WTC11 (cell line): ENCODE measurements at regions not wholly inside any gene's neighbourhood (a gene's known extent, or its start where the extent isn't known, plus 50 kb on each side); places are given as distances from the start of the nearest gene placed in this dataset.

ENCODE experiments used
- CREB1 ChIP-seq: sonication (generic); formaldehyde crosslinking; IDR thresholded peaks from 2 replicates; pipeline ENCODE4 v1.8.0; 2023; ENCODE audit warnings: mild to moderate bottlenecking, missing genetic modification reagents
- CTCF ChIP-seq: fragments of 200-600 bp; IDR thresholded peaks from 2 replicates; pipeline ENCODE4 v1.8.0; 2022; ENCODE audit warnings: antibody characterized with exemption
- ERG ChIP-seq: fragments of 250-450 bp; sonication (Bioruptor Pico); IDR thresholded peaks from 2 replicates; pipeline ENCODE4 v1.8.0; 2021; ENCODE audit warnings: mild to moderate bottlenecking
- HMGXB4 ChIP-seq: sonication (generic); formaldehyde crosslinking; IDR thresholded peaks from 2 replicates; pipeline ENCODE4 v1.8.1; 2023; ENCODE audit warnings: mild to moderate bottlenecking, moderate library complexity, missing genetic modification reagents
- MAX ChIP-seq: sonication (generic); formaldehyde crosslinking; IDR thresholded peaks from 2 replicates; pipeline ENCODE4 v1.8.0; 2022; ENCODE audit warnings: mild to moderate bottlenecking, missing genetic modification reagents
- NR2C2 ChIP-seq: sonication (generic); formaldehyde crosslinking; IDR thresholded peaks from 2 replicates; pipeline ENCODE4 v1.8.0; 2022; ENCODE audit warnings: mild to moderate bottlenecking, missing genetic modification reagents
- NR3C1 ChIP-seq: sonication (generic); formaldehyde crosslinking; conservative IDR thresholded peaks from 2 replicates; pipeline ENCODE4 v1.8.1; 2023; ENCODE audit warnings: low read depth, mild to moderate bottlenecking, missing genetic modification reagents
- PREB ChIP-seq: sonication (generic); formaldehyde crosslinking; IDR thresholded peaks from 2 replicates; pipeline ENCODE4 v1.8.1; 2022; ENCODE audit warnings: mild to moderate bottlenecking, missing genetic modification reagents, moderate library complexity, borderline replicate concordance
- RORB ChIP-seq: fragments of 250-450 bp; sonication (Bioruptor Pico); IDR thresholded peaks from 2 replicates; pipeline ENCODE4 v1.9.0; 2021; ENCODE audit warnings: mild to moderate bottlenecking
- TP53 ChIP-seq: sonication (generic); formaldehyde crosslinking; IDR thresholded peaks from 2 replicates; pipeline ENCODE4 v1.8.1; 2023; ENCODE audit warnings: mild to moderate bottlenecking, missing genetic modification reagents
- ZBTB21 ChIP-seq: sonication (generic); formaldehyde crosslinking; IDR thresholded peaks from 2 replicates; pipeline ENCODE4 v1.8.1; 2023; ENCODE audit warnings: mild to moderate bottlenecking, missing genetic modification reagents, borderline replicate concordance
- ZNF138 ChIP-seq: sonication (generic); formaldehyde crosslinking; conservative IDR thresholded peaks from 2 replicates; pipeline ENCODE4 v1.8.1; 2022; ENCODE audit warnings: mild to moderate bottlenecking, moderate library complexity, missing genetic modification reagents
- ZNF263 ChIP-seq: sonication (generic); formaldehyde crosslinking; IDR thresholded peaks from 2 replicates; pipeline ENCODE4 v1.8.1; 2022; ENCODE audit warnings: low read depth, mild to moderate bottlenecking, moderate library complexity, missing genetic modification reagents

- TF ChIP-seq RORB (CRISPR knock-in tag) (no peak), CREB1 (no peak), ZNF138 (CRISPR knock-in tag) (no peak), CTCF (no peak), NR3C1 (CRISPR knock-in tag) (no peak), MAX (CRISPR knock-in tag) (no peak), ERG (CRISPR knock-in tag) (no peak), ZBTB21 (no peak), ZNF263 (CRISPR knock-in tag) (no peak), PREB (no peak), TP53 (CRISPR knock-in tag) (no peak), HMGXB4 (CRISPR knock-in tag) (no peak), NR2C2 (CRISPR knock-in tag) (no peak)
These were observed 236.3 kb upstream of the NAV3 start for GRCh38 chr12:77594366-77594765.
